DND-41 (cell line): ENCODE measurements at regions not wholly inside any gene's neighbourhood (a gene's known extent, or its start where the extent isn't known, plus 50 kb on each side); places are given as distances from the start of the nearest gene placed in this dataset.

Experiments
- ATAC-seq: fragments of 200-7000 bp; cut with Tn5 transposase; 3 replicates; pipeline ENCODE4 v1.9.1; 2021; ENCODE audit warnings: low read depth; ENCODE audit not compliant: insufficient read depth
- DNase-seq: peaks from one replicate; pipeline ENCODE4 v3.0.0-alpha.2; 2020
- H2AFZ ChIP-seq: 2 replicates; pipeline ENCODE4 v1.6.0; 2012; ENCODE audit warnings: low read depth, low read length
- H3K27ac ChIP-seq: 2 replicates; pipeline ENCODE4 v1.5.1; 2012; ENCODE audit warnings: low read length, inconsistent platforms
- H3K27me3 ChIP-seq: fragments of 200-600 bp; sonication (generic); 2 replicates; pipeline ENCODE4 v1.6.0; 2012; ENCODE audit warnings: low read length, mild to moderate bottlenecking, inconsistent platforms; ENCODE audit not compliant: insufficient read depth, poor library complexity
- H3K36me3 ChIP-seq: 2 replicates; pipeline ENCODE4 v1.5.1; 2012; ENCODE audit warnings: low read length, inconsistent platforms; ENCODE audit not compliant: insufficient read depth
- H3K4me1 ChIP-seq: 2 replicates; pipeline ENCODE4 v1.5.1; 2012; ENCODE audit warnings: mild to moderate bottlenecking, low read length; ENCODE audit not compliant: insufficient read depth
- H3K4me2 ChIP-seq: 2 replicates; pipeline ENCODE4 v1.6.0; 2012; ENCODE audit warnings: mild to moderate bottlenecking, moderate library complexity, low read length, inconsistent platforms; ENCODE audit not compliant: insufficient read depth
- H3K4me3 ChIP-seq, 2 experiments: fragments of 200-600 bp in 1 of 2; shearing (Covaris generic) in 1 of 2; 2 replicates each; pipeline ENCODE4 v1.5.1; 2012 to 2016; ENCODE audit warnings: inconsistent platforms in 2 of 2, low read length in 2 of 2, mild to moderate bottlenecking in 2 of 2, low read depth in 1 of 2, moderate library complexity in 1 of 2
- H3K79me2 ChIP-seq: 2 replicates; pipeline ENCODE4 v1.6.0; 2012; ENCODE audit warnings: low read length, inconsistent platforms; ENCODE audit not compliant: insufficient read depth
- H3K9ac ChIP-seq: 2 replicates; pipeline ENCODE4 v1.6.0; 2012; ENCODE audit warnings: low read depth, mild to moderate bottlenecking, inconsistent platforms, low read length, moderate library complexity
- H3K9me3 ChIP-seq: 2 replicates; pipeline ENCODE4 v1.5.1; 2012; ENCODE audit warnings: low read length, moderate library complexity, mild to moderate bottlenecking, inconsistent platforms; ENCODE audit not compliant: insufficient read depth, severe bottlenecking
- H4K20me1 ChIP-seq: 2 replicates; pipeline ENCODE4 v1.6.0; 2012; ENCODE audit warnings: low read length; ENCODE audit not compliant: insufficient read depth
- EZH2 ChIP-seq: IDR thresholded peaks from 3 replicates; pipeline ENCODE4 v1.6.1; 2012; ENCODE audit warnings: borderline replicate concordance, low read depth, mild to moderate bottlenecking, moderate library complexity, low read length, inconsistent platforms; ENCODE audit not compliant: severe bottlenecking
- TF ChIP-seq, protein P1 (sequence below): IDR thresholded peaks from 2 replicates; pipeline ENCODE4 v1.5.1; 2012; ENCODE audit warnings: borderline replicate concordance, low read length, moderate library complexity, mild to moderate bottlenecking; ENCODE audit not compliant: poor library complexity, severe bottlenecking; ENCODE audit errors: extremely low read depth

DNA sequence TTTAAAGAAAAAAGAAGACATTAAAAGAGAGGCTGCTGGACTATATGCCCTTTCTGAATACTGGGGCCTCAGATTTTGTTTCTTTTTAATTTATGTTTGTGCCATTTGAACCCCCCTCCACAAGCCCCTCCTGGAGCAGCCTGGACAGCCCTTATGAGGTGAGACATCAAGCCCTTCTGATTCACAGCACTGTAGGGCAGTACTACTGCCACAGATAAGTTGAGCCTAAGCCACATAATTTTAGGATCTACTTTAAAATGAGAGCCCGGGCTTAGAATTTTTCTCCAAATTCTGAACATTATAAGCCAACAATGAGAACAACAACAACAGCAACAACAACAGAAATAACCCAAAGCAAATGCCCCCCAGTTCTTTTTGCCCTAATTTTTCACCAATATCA is 256.9 kb upstream of the SALL1 start:
- TF ChIP-seq EZH2, result no peak
- TF ChIP-seq, protein P1, sequence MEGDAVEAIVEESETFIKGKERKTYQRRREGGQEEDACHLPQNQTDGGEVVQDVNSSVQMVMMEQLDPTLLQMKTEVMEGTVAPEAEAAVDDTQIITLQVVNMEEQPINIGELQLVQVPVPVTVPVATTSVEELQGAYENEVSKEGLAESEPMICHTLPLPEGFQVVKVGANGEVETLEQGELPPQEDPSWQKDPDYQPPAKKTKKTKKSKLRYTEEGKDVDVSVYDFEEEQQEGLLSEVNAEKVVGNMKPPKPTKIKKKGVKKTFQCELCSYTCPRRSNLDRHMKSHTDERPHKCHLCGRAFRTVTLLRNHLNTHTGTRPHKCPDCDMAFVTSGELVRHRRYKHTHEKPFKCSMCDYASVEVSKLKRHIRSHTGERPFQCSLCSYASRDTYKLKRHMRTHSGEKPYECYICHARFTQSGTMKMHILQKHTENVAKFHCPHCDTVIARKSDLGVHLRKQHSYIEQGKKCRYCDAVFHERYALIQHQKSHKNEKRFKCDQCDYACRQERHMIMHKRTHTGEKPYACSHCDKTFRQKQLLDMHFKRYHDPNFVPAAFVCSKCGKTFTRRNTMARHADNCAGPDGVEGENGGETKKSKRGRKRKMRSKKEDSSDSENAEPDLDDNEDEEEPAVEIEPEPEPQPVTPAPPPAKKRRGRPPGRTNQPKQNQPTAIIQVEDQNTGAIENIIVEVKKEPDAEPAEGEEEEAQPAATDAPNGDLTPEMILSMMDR, result no peak
- no peak overlapping the region for H2AFZ ChIP-seq
- H3K27ac ChIP-seq, result no peak overlapping the region
- H3K4me1 ChIP-seq, result no peaks in the 10 kb centered on the region
- H3K9me3 ChIP-seq, result no peaks in the 10 kb centered on the region
- DNase-seq (no peak), ATAC-seq (no peak)
- no peak overlapping the region for H3K9ac ChIP-seq
- no peak overlapping the region for H3K4me2 ChIP-seq
- no peak overlapping the region for H3K4me3 ChIP-seq
- H3K79me2 ChIP-seq, result no peaks in the 10 kb centered on the region
- H3K27me3 ChIP-seq, result no peaks in the 10 kb centered on the region
- H4K20me1 ChIP-seq, result no peaks in the 10 kb centered on the region
- H3K36me3 ChIP-seq, result no peaks in the 10 kb centered on the region

GRCh38 chr16:51407199-51407598 is 256.1 kb upstream of the SALL1 start:
- Histone ChIP-seq H2AFZ (no peak overlapping the region), H3K4me1 (no peaks in the 10 kb centered on the region), H3K9me3 (no peaks in the 10 kb centered on the region), H4K20me1 (no peaks in the 10 kb centered on the region), H3K4me3 (no peak overlapping the region), H3K27me3 (no peaks in the 10 kb centered on the region), H3K79me2 (no peaks in the 10 kb centered on the region), H3K27ac (no peak overlapping the region), H3K4me2 (no peak overlapping the region), H3K9ac (no peak overlapping the region), H3K36me3 (no peaks in the 10 kb centered on the region)
- TF ChIP-seq EZH2, result no peak
- TF ChIP-seq, protein P1, result no peak
- DNase-seq (no peak), ATAC-seq (no peak)

DNA sequence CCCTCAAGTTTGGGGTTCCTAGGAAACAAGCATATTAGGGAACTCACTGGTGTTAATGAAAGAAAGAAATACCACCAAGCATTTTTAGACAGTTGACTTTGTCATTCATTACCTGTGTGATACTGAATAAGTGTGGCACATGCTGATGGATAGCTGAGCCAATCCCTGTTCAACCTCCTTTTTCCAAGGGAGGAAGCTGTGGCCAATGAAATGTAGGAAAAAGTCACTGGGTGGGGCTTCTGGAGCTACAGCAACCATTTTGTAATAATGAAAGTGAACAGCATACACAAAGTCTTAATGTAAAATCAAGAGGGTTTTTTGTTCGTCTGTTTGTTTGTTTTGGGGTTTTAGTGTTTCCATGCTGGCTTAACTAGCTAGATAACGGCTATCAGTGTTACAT is 254.3 kb upstream of the SALL1 start:
- H2AFZ ChIP-seq, result no peak overlapping the region
- H3K4me1 ChIP-seq, result no peaks in the 10 kb centered on the region
- no peak overlapping the region for H3K9ac ChIP-seq
- no peak overlapping the region for H3K4me2 ChIP-seq
- ATAC-seq, result no peak
- no peaks in the 10 kb centered on the region for H3K27me3 ChIP-seq
- H3K27ac ChIP-seq, result no peak overlapping the region
- TF ChIP-seq, protein P1, result no peak
- no peak for TF ChIP-seq EZH2
- no peaks in the 10 kb centered on the region for H3K9me3 ChIP-seq
- no peaks in the 10 kb centered on the region for H3K36me3 ChIP-seq
- H3K4me3 ChIP-seq, result no peak overlapping the region
- no peaks in the 10 kb centered on the region for H3K79me2 ChIP-seq
- H4K20me1 ChIP-seq, result no peaks in the 10 kb centered on the region
- DNase-seq, result no peak

DNA sequence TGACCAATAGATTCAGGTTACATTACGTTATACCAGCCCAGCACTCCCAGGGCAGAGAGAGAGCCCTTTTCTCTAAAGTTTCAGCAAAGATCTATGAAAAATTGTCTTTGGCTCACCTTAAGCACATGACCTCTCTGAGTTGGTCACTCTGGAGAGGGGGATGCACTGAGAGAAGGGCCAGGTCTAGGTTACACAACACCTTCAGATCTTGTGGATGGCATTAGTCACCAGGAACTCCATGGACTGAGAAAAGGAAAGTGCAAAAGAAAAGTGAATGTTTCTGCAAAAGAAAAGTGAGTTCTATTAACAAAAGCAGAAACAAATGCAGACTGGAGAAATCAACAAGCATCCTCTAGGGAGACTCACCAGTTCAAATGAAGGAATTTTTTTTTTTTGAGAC is 253.3 kb upstream of the SALL1 start:
- Histone ChIP-seq H3K4me3 (no peak overlapping the region), H3K4me2 (no peak overlapping the region), H3K27me3 (no peaks in the 10 kb centered on the region), H3K36me3 (no peaks in the 10 kb centered on the region), H3K79me2 (no peaks in the 10 kb centered on the region), H3K27ac (no peak overlapping the region), H3K9ac (no peak overlapping the region), H2AFZ (no peak overlapping the region), H3K4me1 (no peaks in the 10 kb centered on the region), H3K9me3 (no peaks in the 10 kb centered on the region), H4K20me1 (no peaks in the 10 kb centered on the region)
- TF ChIP-seq, protein P1, result no peak
- ATAC-seq (no peak), DNase-seq (no peak)
